Uterus (tissue), 2 donors: ENCODE measurements at regions not wholly inside any gene's neighbourhood (a gene's known extent, or its start where the extent isn't known, plus 50 kb on each side); places are given as distances from the start of the nearest gene placed in this dataset.

ENCODE experiments used
- POLR2A ChIP-seq, 2 donors: fragments of 450-650 bp; IDR thresholded peaks; one replicate each; pipeline ENCODE4 v1.6.1; 2016; ENCODE audit warnings: antibody characterized with exemption in 2 of 2, mild to moderate bottlenecking in 1 of 2, moderate library complexity in 1 of 2
- TF ChIP-seq, protein P1 (sequence below), 4 experiments: fragments of 200-600 bp in 2 of 4; fragments of 450-650 bp in 2 of 4; sonication (generic) in 2 of 4; IDR thresholded peaks; one replicate each; pipeline ENCODE4 v1.5.1; 2016 to 2019; ENCODE audit warnings: antibody characterized with exemption in 4 of 4, mild to moderate bottlenecking in 2 of 4, moderate library complexity in 1 of 4

- no peak for TF ChIP-seq POLR2A (IDR thresholded peaks at IDR 0.05)
- TF ChIP-seq, protein P1, sequence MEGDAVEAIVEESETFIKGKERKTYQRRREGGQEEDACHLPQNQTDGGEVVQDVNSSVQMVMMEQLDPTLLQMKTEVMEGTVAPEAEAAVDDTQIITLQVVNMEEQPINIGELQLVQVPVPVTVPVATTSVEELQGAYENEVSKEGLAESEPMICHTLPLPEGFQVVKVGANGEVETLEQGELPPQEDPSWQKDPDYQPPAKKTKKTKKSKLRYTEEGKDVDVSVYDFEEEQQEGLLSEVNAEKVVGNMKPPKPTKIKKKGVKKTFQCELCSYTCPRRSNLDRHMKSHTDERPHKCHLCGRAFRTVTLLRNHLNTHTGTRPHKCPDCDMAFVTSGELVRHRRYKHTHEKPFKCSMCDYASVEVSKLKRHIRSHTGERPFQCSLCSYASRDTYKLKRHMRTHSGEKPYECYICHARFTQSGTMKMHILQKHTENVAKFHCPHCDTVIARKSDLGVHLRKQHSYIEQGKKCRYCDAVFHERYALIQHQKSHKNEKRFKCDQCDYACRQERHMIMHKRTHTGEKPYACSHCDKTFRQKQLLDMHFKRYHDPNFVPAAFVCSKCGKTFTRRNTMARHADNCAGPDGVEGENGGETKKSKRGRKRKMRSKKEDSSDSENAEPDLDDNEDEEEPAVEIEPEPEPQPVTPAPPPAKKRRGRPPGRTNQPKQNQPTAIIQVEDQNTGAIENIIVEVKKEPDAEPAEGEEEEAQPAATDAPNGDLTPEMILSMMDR (IDR thresholded peaks at IDR 0.05): no peak
Measured at GRCh38 chr20:52755744-52756143, 216.4 kb upstream of the TSHZ2 start.
